Tibial artery (tissue), 4 donors: ENCODE measurements at regions not wholly inside any gene's neighbourhood (a gene's known extent, or its start where the extent isn't known, plus 50 kb on each side); places are given as distances from the start of the nearest gene placed in this dataset.

Experiments used
- DNase-seq, 2 donors: peaks; one replicate each; pipeline ENCODE4 v3.0.0-alpha.2; 2019
- H3K27ac ChIP-seq, 2 donors: fragments of 200-600 bp; sonication (generic) in 1 of 2; 1 replicate in 1 of 2; 2 replicates in 1 of 2; pipeline ENCODE4 v1.5.1; 2018 to 2019; ENCODE audit warnings: mild to moderate bottlenecking in 1 of 2
- H3K27me3 ChIP-seq, 2 donors: fragments of 200-600 bp; sonication (generic) in 1 of 2; one replicate each; pipeline versions ENCODE4 v1.5.1 to v1.6.0; 2016 to 2019
- H3K36me3 ChIP-seq, 3 donors: fragments of 200-600 bp; sonication (generic) in 2 of 3; one replicate each; pipeline ENCODE4 v1.5.1; 2016 to 2019; ENCODE audit warnings: mild to moderate bottlenecking in 2 of 3
- H3K4me1 ChIP-seq, 4 donors: fragments of 200-600 bp; sonication (generic) in 2 of 4; 1 replicate in 3 of 4; 2 replicates in 1 of 4; pipeline ENCODE4 v1.5.1; 2016 to 2019
- H3K4me3 ChIP-seq, 2 donors: fragments of 200-600 bp; sonication (generic) in 1 of 2; 1 replicate in 1 of 2; 2 replicates in 1 of 2; pipeline ENCODE4 v1.5.1; 2018 to 2019; ENCODE audit warnings: mild to moderate bottlenecking in 2 of 2
- H3K9me3 ChIP-seq, 3 donors: fragments of 200-600 bp; sonication (generic) in 1 of 3; one replicate each; pipeline ENCODE4 v1.5.1; 2016 to 2019
- intact Hi-C: fragments of 100-400 bp; cut with DNase I; formaldehyde crosslinking; loops from one replicate; pipeline ENCODE4 v1.15.0; 2023; ENCODE audit warnings: low total_unique reads
- TF ChIP-seq, protein P1 (sequence below), 2 experiments: fragments of 200-600 bp in 1 of 2; fragments of 450-650 bp in 1 of 2; IDR thresholded peaks; one replicate each; pipeline ENCODE4 v1.5.1; 2017 to 2019; ENCODE audit warnings: antibody characterized with exemption in 2 of 2, mild to moderate bottlenecking in 1 of 2, moderate library complexity in 1 of 2

GRCh38 chr3:655824-656223 lies 437.0 kb upstream of the CNTN6 start:
- Histone ChIP-seq H3K36me3 (no peaks in the 10 kb centered on the region), H3K9me3 (no peaks in the 10 kb centered on the region), H3K4me3 (no peak overlapping the region), H3K27me3 (no peaks in the 10 kb centered on the region), H3K4me1 (no peaks in the 10 kb centered on the region), H3K27ac (no peak overlapping the region)
- intact Hi-C loops = no loop called here
- TF ChIP-seq, protein P1, sequence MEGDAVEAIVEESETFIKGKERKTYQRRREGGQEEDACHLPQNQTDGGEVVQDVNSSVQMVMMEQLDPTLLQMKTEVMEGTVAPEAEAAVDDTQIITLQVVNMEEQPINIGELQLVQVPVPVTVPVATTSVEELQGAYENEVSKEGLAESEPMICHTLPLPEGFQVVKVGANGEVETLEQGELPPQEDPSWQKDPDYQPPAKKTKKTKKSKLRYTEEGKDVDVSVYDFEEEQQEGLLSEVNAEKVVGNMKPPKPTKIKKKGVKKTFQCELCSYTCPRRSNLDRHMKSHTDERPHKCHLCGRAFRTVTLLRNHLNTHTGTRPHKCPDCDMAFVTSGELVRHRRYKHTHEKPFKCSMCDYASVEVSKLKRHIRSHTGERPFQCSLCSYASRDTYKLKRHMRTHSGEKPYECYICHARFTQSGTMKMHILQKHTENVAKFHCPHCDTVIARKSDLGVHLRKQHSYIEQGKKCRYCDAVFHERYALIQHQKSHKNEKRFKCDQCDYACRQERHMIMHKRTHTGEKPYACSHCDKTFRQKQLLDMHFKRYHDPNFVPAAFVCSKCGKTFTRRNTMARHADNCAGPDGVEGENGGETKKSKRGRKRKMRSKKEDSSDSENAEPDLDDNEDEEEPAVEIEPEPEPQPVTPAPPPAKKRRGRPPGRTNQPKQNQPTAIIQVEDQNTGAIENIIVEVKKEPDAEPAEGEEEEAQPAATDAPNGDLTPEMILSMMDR (IDR thresholded peaks at IDR 0.05) = no peak
- no peak for DNase-seq

- Histone ChIP-seq H3K36me3 (no peaks in the 10 kb centered on the region), H3K4me1 (no peaks in the 10 kb centered on the region), H3K27me3 (no peaks in the 10 kb centered on the region), H3K9me3 (no peaks in the 10 kb centered on the region), H3K4me3 (no peak overlapping the region), H3K27ac (no peak overlapping the region)
- intact Hi-C loops = no loop called here
- TF ChIP-seq, protein P1 (IDR thresholded peaks at IDR 0.05) = no peak
- DNase-seq = no peak
Observed at GRCh38 chr3:661356-661755, 431.5 kb upstream of the CNTN6 start.

GRCh38 chr3:674116-674515 lies 418.7 kb upstream of the CNTN6 start:
- H3K9me3 ChIP-seq = no peaks in the 10 kb centered on the region
- H3K27me3 ChIP-seq = no peaks in the 10 kb centered on the region
- no peak overlapping the region for H3K4me3 ChIP-seq
- intact Hi-C loops = no loop called here
- no peaks in the 10 kb centered on the region for H3K36me3 ChIP-seq
- no peaks in the 10 kb centered on the region for H3K4me1 ChIP-seq
- no peak overlapping the region for H3K27ac ChIP-seq
- DNase-seq = no peak
- TF ChIP-seq, protein P1 (IDR thresholded peaks at IDR 0.05) = no peak

- no peak for DNase-seq
- H3K4me3 ChIP-seq = no peak overlapping the region
- H3K9me3 ChIP-seq = no peaks in the 10 kb centered on the region
- TF ChIP-seq, protein P1 (IDR thresholded peaks at IDR 0.05) = no peak
- intact Hi-C loops = no loop called here
- no peaks in the 10 kb centered on the region for H3K27me3 ChIP-seq
- H3K27ac ChIP-seq = no peak overlapping the region
- no peaks in the 10 kb centered on the region for H3K36me3 ChIP-seq
- no peaks in the 10 kb centered on the region for H3K4me1 ChIP-seq
Observed at GRCh38 chr3:675846-676245, 417.0 kb upstream of the CNTN6 start.

DNA sequence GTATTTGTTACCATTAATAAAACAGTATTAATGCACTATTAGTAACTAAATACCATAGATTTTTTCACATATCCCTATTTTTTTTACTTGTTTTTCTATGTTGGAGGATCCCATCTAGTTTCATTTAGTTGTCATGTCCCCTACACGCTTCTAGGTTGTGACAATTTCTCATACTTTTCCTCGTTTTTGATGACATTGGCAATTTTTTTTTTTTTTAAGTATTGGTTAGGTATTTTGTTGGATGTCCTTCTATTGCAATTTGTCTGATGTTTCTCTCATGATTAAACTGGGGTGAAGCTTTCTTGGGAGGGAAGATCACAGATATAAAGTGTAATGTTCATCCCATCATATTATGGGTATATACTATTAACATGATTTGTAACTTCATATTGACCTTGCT lies 409.1 kb upstream of the CNTN6 start:
- Histone ChIP-seq H3K36me3 (no peaks in the 10 kb centered on the region), H3K4me1 (no peaks in the 10 kb centered on the region), H3K4me3 (no peak overlapping the region), H3K27me3 (no peaks in the 10 kb centered on the region), H3K27ac (no peak overlapping the region), H3K9me3 (no peaks in the 10 kb centered on the region)
- no peak for DNase-seq
- TF ChIP-seq, protein P1 (IDR thresholded peaks at IDR 0.05) = no peak
- intact Hi-C loops = no loop called here

DNA sequence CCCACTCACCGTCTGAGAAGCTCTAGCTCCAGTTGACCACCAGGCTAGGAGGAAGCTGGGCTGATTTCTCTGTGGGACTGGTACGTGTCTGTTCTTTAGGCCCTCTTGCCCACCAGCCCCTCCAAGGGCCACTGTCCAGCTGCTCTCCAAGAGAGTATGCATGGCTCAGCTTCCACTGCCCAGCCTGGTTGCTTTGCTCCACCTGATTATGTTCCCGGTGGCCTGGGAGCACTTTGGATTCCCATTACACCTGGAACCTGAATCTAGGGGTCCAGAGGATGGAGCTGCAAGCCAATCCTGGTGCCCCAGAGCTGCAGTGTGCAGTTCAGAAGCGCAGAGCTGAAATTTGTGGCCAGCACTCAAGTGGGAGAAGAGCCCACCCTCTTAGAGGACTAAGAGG lies 402.1 kb upstream of the CNTN6 start:
- H3K27ac ChIP-seq = no peak overlapping the region
- H3K4me3 ChIP-seq = no peak overlapping the region
- intact Hi-C loops = no loop called here
- no peaks in the 10 kb centered on the region for H3K36me3 ChIP-seq
- TF ChIP-seq, protein P1 (IDR thresholded peaks at IDR 0.05) = no peak
- DNase-seq = no peak
- no peaks in the 10 kb centered on the region for H3K27me3 ChIP-seq
- peaks cover 0 to 8% (median 0%) of the 10 kb centered on the region in 3 donors for H3K9me3 ChIP-seq
- no peaks in the 10 kb centered on the region for H3K4me1 ChIP-seq
